PC-9 (cell line): ENCODE measurements at regions not wholly inside any gene's neighbourhood (a gene's known extent, or its start where the extent isn't known, plus 50 kb on each side); places are given as distances from the start of the nearest gene placed in this dataset.

Source experiments
- EZH2 ChIP-seq: fragments of 200-600 bp; sonication (generic); IDR thresholded peaks from 2 replicates; pipeline ENCODE4 v1.8.0; 2017; ENCODE audit warnings: antibody characterized with exemption, low read depth
- TF ChIP-seq, protein P1 (sequence below): fragments of 200-600 bp; sonication (generic); conservative IDR thresholded peaks from 2 replicates; pipeline ENCODE4 v1.6.1; 2017; ENCODE audit warnings: mixed run types, antibody characterized with exemption, mild to moderate bottlenecking, moderate library complexity

- TF ChIP-seq, protein P1, sequence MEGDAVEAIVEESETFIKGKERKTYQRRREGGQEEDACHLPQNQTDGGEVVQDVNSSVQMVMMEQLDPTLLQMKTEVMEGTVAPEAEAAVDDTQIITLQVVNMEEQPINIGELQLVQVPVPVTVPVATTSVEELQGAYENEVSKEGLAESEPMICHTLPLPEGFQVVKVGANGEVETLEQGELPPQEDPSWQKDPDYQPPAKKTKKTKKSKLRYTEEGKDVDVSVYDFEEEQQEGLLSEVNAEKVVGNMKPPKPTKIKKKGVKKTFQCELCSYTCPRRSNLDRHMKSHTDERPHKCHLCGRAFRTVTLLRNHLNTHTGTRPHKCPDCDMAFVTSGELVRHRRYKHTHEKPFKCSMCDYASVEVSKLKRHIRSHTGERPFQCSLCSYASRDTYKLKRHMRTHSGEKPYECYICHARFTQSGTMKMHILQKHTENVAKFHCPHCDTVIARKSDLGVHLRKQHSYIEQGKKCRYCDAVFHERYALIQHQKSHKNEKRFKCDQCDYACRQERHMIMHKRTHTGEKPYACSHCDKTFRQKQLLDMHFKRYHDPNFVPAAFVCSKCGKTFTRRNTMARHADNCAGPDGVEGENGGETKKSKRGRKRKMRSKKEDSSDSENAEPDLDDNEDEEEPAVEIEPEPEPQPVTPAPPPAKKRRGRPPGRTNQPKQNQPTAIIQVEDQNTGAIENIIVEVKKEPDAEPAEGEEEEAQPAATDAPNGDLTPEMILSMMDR, result no peak
- no peak for TF ChIP-seq EZH2
Observed at GRCh38 chr20:57865266-57865665, 155.5 kb upstream of the PMEPA1 start.
